Kidney capillary endothelial cell (primary cell): ENCODE measurements at regions not wholly inside any gene's neighbourhood (a gene's known extent, or its start where the extent isn't known, plus 50 kb on each side); places are given as distances from the start of the nearest gene placed in this dataset.

Experiments
- DNase-seq: peaks from one replicate; pipeline ENCODE4 v3.0.0-alpha.2; 2018; ENCODE audit warnings: low spot score

- no peak for DNase-seq
These were observed 220.2 kb upstream of the CPNE8 start for GRCh38 chr12:39125566-39125965.

DNA sequence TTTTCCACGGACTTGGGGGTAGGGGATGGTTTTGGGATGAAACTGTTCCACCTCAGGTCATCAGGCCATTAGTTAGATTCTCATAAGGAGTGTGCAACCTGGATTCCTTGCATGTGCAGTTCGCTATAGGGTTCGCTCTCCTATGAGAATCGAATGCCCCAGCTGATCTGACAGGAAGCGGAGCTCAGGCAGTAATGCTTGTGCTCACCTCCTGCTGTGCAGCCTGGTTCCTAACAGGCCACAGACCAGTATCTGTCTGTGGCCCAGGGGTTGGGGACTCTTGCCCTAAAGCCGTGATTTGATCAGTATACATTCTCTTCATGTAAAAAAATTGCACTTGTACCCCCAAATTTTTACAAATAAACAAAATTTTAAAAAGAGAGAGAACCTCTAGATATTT lies 219.4 kb upstream of the CPNE8 start:
- no peak for DNase-seq

DNA sequence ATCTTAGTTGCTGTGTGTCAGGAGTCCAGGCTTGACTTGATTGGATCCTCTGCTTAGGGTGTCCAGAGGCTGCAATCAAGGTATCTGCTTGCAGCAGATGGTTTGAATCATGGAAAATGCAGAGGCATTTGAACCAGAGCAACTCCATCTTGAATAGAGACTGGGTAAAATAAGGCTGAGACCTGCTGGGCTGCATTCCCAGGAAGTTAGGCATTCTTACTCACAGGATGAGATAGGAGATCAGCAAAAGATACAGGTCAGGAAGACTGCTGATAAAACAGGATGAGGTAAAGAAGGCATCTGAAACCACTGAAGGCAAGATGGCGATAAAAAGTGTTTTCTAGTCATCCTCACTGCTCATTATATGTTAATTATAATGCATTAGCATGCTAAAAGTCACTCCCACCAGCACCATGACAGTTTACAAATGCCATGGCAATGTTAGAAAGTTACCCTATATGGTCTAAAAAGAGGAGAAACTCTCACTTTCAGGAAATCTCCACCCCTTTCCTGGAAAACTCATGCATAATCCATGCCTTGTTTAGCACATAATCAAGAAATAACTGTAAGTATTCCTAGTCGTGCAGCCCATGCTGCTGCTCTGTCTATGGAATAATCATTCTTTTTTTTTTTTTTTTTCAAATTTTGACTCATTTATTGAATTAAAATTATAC lies 218.3 kb upstream of the CPNE8 start:
- peak; percentile 27 for DNase-seq

GRCh38 chr12:39122562-39123204 lies 217.3 kb upstream of the CPNE8 start:
- no peak for DNase-seq

GRCh38 chr12:39116861-39117260 lies 211.5 kb upstream of the CPNE8 start:
- DNase-seq: no peak

DNA sequence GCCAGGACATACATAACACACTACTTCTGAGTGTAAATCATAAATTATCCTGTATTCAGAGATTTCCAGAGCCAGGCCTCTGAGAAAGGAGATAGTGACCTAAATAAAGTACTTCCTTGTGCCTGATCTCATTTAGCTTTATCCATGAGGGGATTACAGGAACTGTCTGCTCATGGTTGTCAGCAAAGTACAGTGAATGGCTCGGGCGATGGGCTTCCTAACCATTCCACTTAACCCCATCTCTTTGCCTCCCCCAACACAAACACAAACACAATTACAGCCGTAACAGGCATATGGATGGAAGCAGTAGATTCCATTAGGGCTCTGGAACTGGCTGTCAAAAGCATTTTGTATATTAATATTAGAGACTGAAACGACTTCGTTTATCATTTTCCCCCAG lies 206.7 kb upstream of the CPNE8 start:
- no peak for DNase-seq

GRCh38 chr12:39105111-39105510 lies 199.7 kb upstream of the CPNE8 start:
- DNase-seq: no peak

GRCh38 chr12:39103552-39104165 lies 198.3 kb upstream of the CPNE8 start:
- peak; percentile 70 for DNase-seq

DNA sequence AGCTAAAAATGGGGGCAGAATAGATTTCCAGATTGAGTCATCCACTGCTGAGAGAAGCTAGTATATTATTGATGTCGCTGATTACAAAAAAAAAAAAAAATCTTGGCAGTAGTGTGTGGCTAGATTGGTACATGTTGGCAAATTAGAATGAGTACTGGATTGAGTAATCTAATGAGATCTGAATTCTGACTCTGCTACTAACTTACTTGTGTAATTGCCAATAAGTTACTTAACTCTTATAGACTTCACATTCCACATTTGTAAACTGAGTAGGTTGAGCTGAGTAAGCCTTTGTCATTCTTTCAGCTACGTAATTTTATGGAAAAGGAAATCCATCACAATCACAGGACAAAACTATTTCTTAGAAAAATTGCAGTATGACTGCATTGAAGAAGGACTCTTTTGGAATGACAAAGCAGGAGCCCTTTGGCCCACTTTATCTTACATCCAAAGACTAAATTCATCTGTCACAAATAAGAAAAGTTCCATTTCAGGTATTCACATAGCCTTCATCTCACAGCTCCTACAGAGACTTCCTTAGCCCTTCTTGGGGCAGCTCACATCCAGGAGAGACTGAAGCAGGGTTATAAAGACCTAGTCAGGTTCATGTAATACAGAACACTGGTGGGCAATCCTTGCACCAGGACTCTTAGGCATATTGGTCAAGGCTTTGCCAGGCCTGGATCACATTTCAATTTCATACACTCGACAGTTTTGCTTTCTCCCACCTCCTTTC lies 197.3 kb upstream of the CPNE8 start:
- DNase-seq: no peak

DNA sequence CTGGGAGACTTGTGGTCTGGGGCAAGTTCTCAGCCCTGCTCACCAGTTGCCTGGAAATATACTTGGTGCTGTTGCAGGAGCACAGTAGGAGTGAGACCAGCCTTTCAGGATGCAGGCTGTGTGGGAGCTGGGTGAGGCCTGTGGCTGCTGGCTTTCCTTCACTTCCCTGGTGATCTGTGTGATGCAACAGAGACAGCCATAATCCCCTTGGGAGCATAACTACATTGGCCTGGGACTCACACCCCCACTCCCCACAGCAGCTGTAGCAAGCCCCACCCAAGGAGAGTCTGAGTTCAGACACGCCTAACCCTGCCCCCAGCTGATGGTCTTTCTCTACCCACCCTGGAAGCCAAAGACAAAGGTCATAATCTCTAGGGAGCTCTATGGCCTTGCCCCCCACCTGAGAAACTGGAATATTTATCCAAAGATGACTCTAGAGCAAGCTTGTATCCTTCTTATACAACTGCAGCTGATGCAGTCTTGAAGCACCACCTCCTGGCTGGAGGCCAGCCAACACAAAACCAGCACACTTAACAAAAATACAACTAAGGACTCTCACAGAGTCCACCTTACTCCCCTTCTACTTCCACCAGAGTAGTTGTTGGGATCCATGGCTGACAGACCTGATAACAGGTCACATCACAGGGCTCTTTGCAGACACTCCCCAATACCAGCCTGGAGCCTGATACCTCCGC lies 190.4 kb upstream of the CPNE8 start:
- no peak for DNase-seq

GRCh38 chr12:39081910-39082309 lies 176.5 kb upstream of the CPNE8 start:
- DNase-seq: no peak

- no peak for DNase-seq
These were observed 171.8 kb upstream of the CPNE8 start for GRCh38 chr12:39077226-39077625.

DNA sequence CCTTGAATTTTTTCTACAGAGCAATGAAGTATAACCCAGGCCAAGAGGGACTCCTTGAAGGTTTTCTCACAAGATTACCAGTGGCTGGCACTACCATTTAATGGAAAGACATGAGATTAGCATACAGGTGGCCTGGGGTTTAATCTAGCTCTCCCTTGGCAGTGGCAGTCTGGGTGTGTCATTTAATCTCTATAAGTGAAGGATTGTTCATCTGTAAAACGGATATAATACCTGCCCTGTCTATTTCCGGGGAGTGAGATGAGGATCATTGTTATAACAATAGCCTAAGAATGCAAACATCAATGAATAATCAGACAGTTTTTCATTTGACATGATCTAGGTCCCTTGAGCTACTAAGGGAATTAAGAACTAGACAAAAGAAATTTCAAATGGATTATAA lies 168.7 kb upstream of the CPNE8 start:
- DNase-seq: no peak

- DNase-seq: no peak
These were observed 167.3 kb upstream of the CPNE8 start for GRCh38 chr12:39072658-39073057.

GRCh38 chr12:39071611-39072010 lies 166.2 kb upstream of the CPNE8 start:
- no peak for DNase-seq

DNA sequence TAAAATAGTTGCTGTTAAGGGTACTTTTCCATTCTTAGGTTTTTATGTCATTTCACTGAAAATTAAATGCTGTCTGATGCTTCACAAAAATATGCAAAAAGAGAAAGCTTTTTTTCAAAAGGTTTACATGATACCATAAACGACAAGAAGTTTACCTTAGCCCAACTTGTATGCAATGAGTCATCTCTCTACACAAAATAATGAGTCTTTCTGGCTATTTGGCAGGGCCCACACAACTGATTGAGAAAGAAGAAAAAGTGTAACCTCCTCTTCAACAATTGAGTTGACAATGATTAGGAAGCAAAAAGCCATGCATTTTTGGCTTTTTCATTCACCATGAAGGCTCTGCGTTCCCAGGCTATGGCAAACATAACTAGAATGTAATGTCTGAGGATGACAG lies 165.4 kb upstream of the CPNE8 start:
- DNase-seq: no peak

GRCh38 chr12:39065455-39065854 lies 160.1 kb upstream of the CPNE8 start:
- no peak for DNase-seq

GRCh38 chr12:39064708-39065107 lies 159.3 kb upstream of the CPNE8 start:
- DNase-seq: no peak

DNA sequence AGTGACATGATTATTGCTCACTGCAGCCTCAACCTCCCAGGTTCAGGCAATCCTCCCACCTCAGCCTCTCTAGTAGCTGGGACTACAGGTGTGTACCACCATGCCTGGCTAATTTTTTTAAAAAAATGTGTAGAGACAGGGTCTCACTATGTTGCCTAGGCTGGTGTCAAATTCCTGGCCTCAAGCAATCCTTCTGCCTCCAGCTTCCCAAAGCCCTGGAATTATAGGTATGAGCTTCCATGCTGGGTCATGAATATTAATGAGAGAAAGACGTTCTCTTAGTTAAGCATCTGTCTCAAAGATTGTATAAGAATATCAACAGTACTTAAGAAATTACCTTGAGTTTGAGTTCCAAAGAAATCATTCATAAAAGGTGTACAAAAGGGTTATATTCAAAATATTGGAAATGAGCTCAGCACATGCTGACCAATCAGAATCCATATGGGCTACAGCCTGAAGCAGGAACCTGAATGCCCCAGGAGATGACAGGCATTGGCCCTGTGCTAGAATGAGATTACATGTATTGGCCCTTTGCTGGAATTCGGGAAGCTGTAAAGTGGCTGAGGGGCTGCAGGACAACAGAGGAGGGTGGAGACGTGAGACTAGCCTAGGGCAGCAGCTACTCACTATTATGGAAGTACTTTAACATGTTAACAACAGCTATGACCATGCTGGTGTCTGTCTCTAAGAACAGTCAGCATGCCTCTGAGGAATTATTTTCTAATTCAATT lies 157.0 kb upstream of the CPNE8 start:
- no peak for DNase-seq

- no peak for DNase-seq
These were observed 156.2 kb upstream of the CPNE8 start for GRCh38 chr12:39061576-39061975.

GRCh38 chr12:39048395-39048794 lies 143.0 kb upstream of the CPNE8 start:
- DNase-seq: no peak
